ENCODE measurements at regions not wholly inside any gene's neighbourhood (a gene's known extent, or its start where the extent isn't known, plus 50 kb on each side); places are given as distances from the start of the nearest gene placed in this dataset.
"Not testable (repeated sequence)": the region's sequence is repeated elsewhere in the genome, so short reads cannot be mapped to it uniquely, and the experiment has no call there.

DNA sequence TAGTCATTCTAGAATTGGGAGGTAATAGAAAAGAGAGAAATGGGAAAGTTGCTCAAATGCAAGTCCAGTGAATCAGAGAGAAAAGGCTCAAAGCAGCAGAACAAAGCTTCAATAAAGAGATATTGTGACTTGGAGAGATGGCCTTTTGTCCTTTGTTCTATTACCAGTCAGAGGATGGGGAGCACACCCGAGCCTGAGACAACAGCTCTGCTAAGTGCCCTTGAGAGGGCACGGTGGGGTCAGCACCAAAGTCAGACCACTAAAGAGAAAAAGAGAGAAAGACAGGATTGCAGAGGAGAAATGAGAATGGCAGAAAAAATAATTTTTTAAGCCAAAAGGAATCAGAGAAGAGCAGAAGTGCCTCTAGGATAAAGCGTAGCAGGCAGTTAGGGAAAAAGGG lies 553.1 kb downstream of the TTLL7 start:
- not testable (repeated sequence) for TF ChIP-seq CTCF, POLR2A, POLR2AphosphoS5 (IDR thresholded peaks at IDR 0.05)
